GM23338 (cell line): ENCODE measurements at regions not wholly inside any gene's neighbourhood (a gene's known extent, or its start where the extent isn't known, plus 50 kb on each side); places are given as distances from the start of the nearest gene placed in this dataset.

Experiments
- ATAC-seq: fragments of 200-7000 bp; cut with Tn5 transposase; 3 replicates; pipeline ENCODE4 v1.9.1; 2020
- DNase-seq: peaks from one replicate; pipeline ENCODE4 v3.0.0-alpha.2; 2015; ENCODE audit warnings: low spot score
- H2AFZ ChIP-seq: fragments of 200-600 bp; sonication (generic); 2 replicates; pipeline ENCODE4 v1.8.0; 2016; ENCODE audit warnings: antibody characterized with exemption, mild to moderate bottlenecking, moderate library complexity
- H3F3A ChIP-seq: fragments of 200-600 bp; sonication (generic); replicated peaks from 2 replicates; pipeline ENCODE4 v1.8.0; 2017; ENCODE audit warnings: antibody characterized with exemption, mixed run types, low read depth
- H3K27ac ChIP-seq: fragments of 200-600 bp; sonication (generic); 2 replicates; pipeline ENCODE4 v1.6.1; 2016; ENCODE audit warnings: low read depth
- H3K27me3 ChIP-seq: fragments of 200-600 bp; sonication (generic); 2 replicates; pipeline ENCODE4 v1.8.0; 2016; ENCODE audit warnings: mild to moderate bottlenecking, mixed run types, moderate library complexity; ENCODE audit not compliant: insufficient read depth
- H3K36me3 ChIP-seq: fragments of 200-600 bp; sonication (generic); 2 replicates; pipeline ENCODE4 v1.8.0; 2016; ENCODE audit warnings: mild to moderate bottlenecking; ENCODE audit not compliant: insufficient read depth
- H3K4me1 ChIP-seq: fragments of 200-600 bp; sonication (generic); 2 replicates; pipeline ENCODE4 v1.8.0; 2016; ENCODE audit warnings: mild to moderate bottlenecking, moderate library complexity; ENCODE audit not compliant: insufficient read depth
- H3K4me2 ChIP-seq: fragments of 200-600 bp; sonication (generic); 2 replicates; pipeline ENCODE4 v1.7.1; 2017; ENCODE audit warnings: mixed run types
- H3K4me3 ChIP-seq: fragments of 200-600 bp; sonication (generic); 2 replicates; pipeline ENCODE4 v1.6.1; 2016; ENCODE audit warnings: mixed run types
- H3K79me2 ChIP-seq: fragments of 200-600 bp; sonication (generic); replicated peaks from 2 replicates; pipeline ENCODE4 v1.8.0; 2017; ENCODE audit warnings: mild to moderate bottlenecking; ENCODE audit not compliant: insufficient read depth
- H3K9me2 ChIP-seq: fragments of 200-600 bp; sonication (generic); 2 replicates; pipeline ENCODE4 v1.8.0; 2017; ENCODE audit not compliant: insufficient read depth
- H4K20me1 ChIP-seq: fragments of 200-600 bp; sonication (generic); replicated peaks from 2 replicates; pipeline ENCODE4 v1.8.0; 2017; ENCODE audit warnings: mild to moderate bottlenecking; ENCODE audit not compliant: insufficient read depth
- H3K27ac Mint-ChIP-seq: 2 replicates; pipeline ENCODE4 v1.8.0; 2020; ENCODE audit warnings: inconsistent platforms, mild to moderate bottlenecking, moderate library complexity, mixed read lengths
- H3K27me3 Mint-ChIP-seq: 3 replicates; pipeline ENCODE4 v1.8.0; 2022; ENCODE audit warnings: low read depth, mild to moderate bottlenecking, moderate library complexity, mixed read lengths, inconsistent platforms; ENCODE audit not compliant: insufficient read depth, poor library complexity
- H3K36me3 Mint-ChIP-seq: 3 replicates; pipeline ENCODE4 v1.8.0; 2021; ENCODE audit warnings: low read depth, mild to moderate bottlenecking, inconsistent platforms, moderate library complexity, mixed read lengths
- H3K4me1 Mint-ChIP-seq: 3 replicates; pipeline ENCODE4 v1.8.0; 2020; ENCODE audit warnings: mild to moderate bottlenecking, inconsistent platforms, mixed read lengths
- H3K4me3 Mint-ChIP-seq: 3 replicates; pipeline ENCODE4 v1.8.0; 2021; ENCODE audit warnings: moderate library complexity, mild to moderate bottlenecking, inconsistent platforms, mixed read lengths
- H3K9me3 Mint-ChIP-seq: 3 replicates; pipeline ENCODE4 v1.8.0; 2020; ENCODE audit warnings: moderate library complexity, mild to moderate bottlenecking, inconsistent platforms, mixed read lengths
- ETS1 ChIP-seq: IDR thresholded peaks from 2 replicates; pipeline ENCODE4 v1.6.1; 2016; ENCODE audit warnings: antibody characterized with exemption
- EZH2phosphoT487 ChIP-seq: fragments of 200-600 bp; sonication (generic); IDR thresholded peaks from one replicate; pipeline ENCODE4 v1.8.1; 2018; ENCODE audit warnings: antibody characterized with exemption; ENCODE audit not compliant: unreplicated experiment
- NANOG ChIP-seq: IDR thresholded peaks from 2 replicates; pipeline ENCODE4 v1.6.1; 2016; ENCODE audit warnings: antibody characterized with exemption, borderline replicate concordance
- POLR2AphosphoS5 ChIP-seq: IDR thresholded peaks from 2 replicates; pipeline ENCODE4 v1.6.1; 2016; ENCODE audit warnings: antibody characterized with exemption, low read depth
- STAT1 ChIP-seq: IDR thresholded peaks from one replicate; pipeline ENCODE4 v1.6.1; 2016; ENCODE audit warnings: antibody characterized with exemption; ENCODE audit not compliant: unreplicated experiment
- ZNF114 ChIP-seq: fragments of 250-450 bp; sonication (Bioruptor Pico); IDR thresholded peaks from 2 replicates; pipeline ENCODE4 v1.5.0; 2020; ENCODE audit warnings: mild to moderate bottlenecking, moderate library complexity
- ZNF462 ChIP-seq: fragments of 250-450 bp; sonication (Bioruptor Pico); IDR thresholded peaks from 2 replicates; pipeline ENCODE4 v1.5.0; 2020; ENCODE audit warnings: mild to moderate bottlenecking, moderate library complexity

DNA sequence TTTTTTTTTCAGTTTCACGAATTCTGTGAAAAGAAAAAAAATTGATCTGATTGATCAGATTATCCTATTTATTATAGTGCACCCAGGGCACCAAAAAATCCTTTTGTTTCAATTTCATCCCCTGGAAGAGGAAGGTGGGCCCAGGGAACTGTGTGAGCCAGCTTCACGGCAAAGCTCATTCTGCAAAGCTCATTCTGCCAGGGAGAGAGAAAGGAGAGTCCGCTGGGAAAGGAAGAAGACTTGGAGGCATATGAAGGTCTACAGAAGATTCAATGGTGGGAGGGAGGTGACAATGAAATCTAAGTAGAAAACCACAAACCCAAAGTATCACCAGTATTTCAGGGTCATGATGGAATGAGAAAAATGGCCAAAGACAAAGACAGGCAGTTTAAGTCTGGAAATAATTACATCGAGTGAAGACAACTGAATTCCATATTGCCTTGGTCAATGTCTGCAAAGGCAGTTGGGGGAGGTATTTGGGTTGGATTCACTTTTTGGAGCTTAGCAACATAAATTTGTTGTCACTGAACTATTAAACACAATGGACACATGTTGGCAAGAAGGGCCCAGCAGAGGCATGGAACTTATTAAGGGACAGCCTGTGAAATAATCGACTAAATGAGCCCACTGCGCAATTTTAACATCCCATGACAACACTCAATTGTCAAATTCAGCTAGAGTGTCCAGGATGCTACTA is 587.8 kb upstream of the MKI67 start:
- Histone ChIP-seq H2AFZ (no peak overlapping the region), H4K20me1 (no peaks in the 10 kb centered on the region), H3F3A (no peaks in the 10 kb centered on the region), H3K4me1 (peaks cover 10% of the 10 kb centered on the region; the same call in 1 of the 2 replicates), H3K79me2 (no peaks in the 10 kb centered on the region), H3K4me3 (no peak overlapping the region), H3K36me3 (no peaks in the 10 kb centered on the region), H3K4me2 (no peak overlapping the region), H3K27ac (no peak overlapping the region), H3K9me2 (peaks cover 4% of the 10 kb centered on the region; the same call in 1 of the 2 replicates), H3K27me3 (no peaks in the 10 kb centered on the region)
- ATAC-seq, result no peak
- Mint-ChIP-seq H3K4me1 (peaks cover 19% of the 10 kb centered on the region), H3K4me3 (no peak overlapping the region), H3K36me3 (no peaks in the 10 kb centered on the region), H3K9me3 (no peaks in the 10 kb centered on the region), H3K27ac (no peak overlapping the region), H3K27me3 (peaks cover 7% of the 10 kb centered on the region)
- DNase-seq, result no peak
- no peak for TF ChIP-seq NANOG

GRCh38 chr10:128714644-128715415 is 588.6 kb upstream of the MKI67 start:
- Mint-ChIP-seq H3K9me3 (no peaks in the 10 kb centered on the region), H3K36me3 (no peaks in the 10 kb centered on the region), H3K4me1 (peaks cover 12% of the 10 kb centered on the region), H3K27ac (no peak overlapping the region), H3K27me3 (peaks cover 7% of the 10 kb centered on the region), H3K4me3 (no peak overlapping the region)
- H3F3A ChIP-seq, result no peaks in the 10 kb centered on the region
- H3K27ac ChIP-seq, result no peak overlapping the region
- H2AFZ ChIP-seq, result peak overlapping the region; percentile 73
- TF ChIP-seq POLR2AphosphoS5, result no peak
- no peak for TF ChIP-seq ZNF114 (CRISPR knock-in tag)
- TF ChIP-seq ETS1, result no peak
- H3K9me2 ChIP-seq, result peaks cover 5% of the 10 kb centered on the region; the same call in 1 of the 2 replicates
- H3K4me2 ChIP-seq, result no peak overlapping the region
- H3K27me3 ChIP-seq, result no peaks in the 10 kb centered on the region
- ATAC-seq (no peak; the same call in 2 of the 3 replicates), DNase-seq (no peak)
- no peaks in the 10 kb centered on the region for H4K20me1 ChIP-seq
- H3K79me2 ChIP-seq, result no peaks in the 10 kb centered on the region
- H3K4me3 ChIP-seq, result no peak overlapping the region
- no peaks in the 10 kb centered on the region for H3K36me3 ChIP-seq
- H3K4me1 ChIP-seq, result peaks cover 3% of the 10 kb centered on the region; the same call in 1 of the 2 replicates

DNA sequence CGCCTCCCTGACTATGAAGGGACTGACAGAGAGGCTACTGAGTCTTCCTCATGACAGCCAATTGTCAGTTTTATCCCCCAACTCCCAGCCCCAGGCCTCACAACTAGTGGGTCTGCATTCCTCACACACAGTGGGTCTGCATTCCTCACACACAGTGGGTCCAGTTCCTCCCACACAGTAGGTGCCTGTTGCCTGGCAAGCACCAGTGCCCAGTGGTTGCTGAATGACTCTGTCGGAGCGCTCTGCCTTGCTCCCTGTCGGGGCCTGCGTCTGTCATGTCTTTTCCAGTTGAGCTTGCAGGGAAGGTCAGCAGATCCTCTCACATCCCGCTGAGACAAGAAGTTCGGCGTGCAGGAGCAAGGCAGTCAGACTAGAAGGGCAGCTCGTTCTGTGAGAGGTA is 590.0 kb upstream of the MKI67 start:
- Mint-ChIP-seq H3K27me3 (peaks cover 4% of the 10 kb centered on the region), H3K9me3 (no peaks in the 10 kb centered on the region), H3K4me3 (no peak overlapping the region), H3K27ac (no peak overlapping the region), H3K36me3 (no peaks in the 10 kb centered on the region), H3K4me1 (peaks cover 15% of the 10 kb centered on the region)
- no peak for ATAC-seq
- no peaks in the 10 kb centered on the region for H4K20me1 ChIP-seq
- H2AFZ ChIP-seq, result no peak overlapping the region
- DNase-seq, result no peak
- peaks cover 3% of the 10 kb centered on the region; the same call in 1 of the 2 replicates for H3K4me1 ChIP-seq
- H3F3A ChIP-seq, result no peaks in the 10 kb centered on the region
- H3K79me2 ChIP-seq, result no peaks in the 10 kb centered on the region
- H3K27me3 ChIP-seq, result no peaks in the 10 kb centered on the region
- no peak overlapping the region for H3K4me2 ChIP-seq
- no peak overlapping the region for H3K27ac ChIP-seq
- no peak overlapping the region for H3K4me3 ChIP-seq
- H3K9me2 ChIP-seq, result peaks cover 10% of the 10 kb centered on the region; the same call in 1 of the 2 replicates
- no peaks in the 10 kb centered on the region for H3K36me3 ChIP-seq
- no peak for TF ChIP-seq ZNF462 (CRISPR knock-in tag)
- TF ChIP-seq EZH2phosphoT487, result no peak
- TF ChIP-seq STAT1, result no peak
- no peak for TF ChIP-seq ZNF114 (CRISPR knock-in tag)
